ENCODE measurements at regions not wholly inside any gene's neighbourhood (a gene's known extent, or its start where the extent isn't known, plus 50 kb on each side); places are given as distances from the start of the nearest gene placed in this dataset.

GRCh38 chr18:41465386-41465785, 489.6 kb upstream of the PIK3C3 start:
- DNase-seq (ENCODE audit: low read depth): no peak
- H3K4me3 ChIP-seq (ENCODE audit: low read depth, low read length): no peak overlapping the region
- no peak for TF ChIP-seq CTCF (IDR thresholded peaks at IDR 0.05; ENCODE audit: insufficient read depth, low read depth, low read length)

- H3K4me3 ChIP-seq (ENCODE audit: low read depth, low read length): no peak overlapping the region
- TF ChIP-seq CTCF (IDR thresholded peaks at IDR 0.05; ENCODE audit: insufficient read depth, low read depth, low read length): no peak
- no peak for DNase-seq (ENCODE audit: low read depth)
These were observed 490.8 kb upstream of the PIK3C3 start for GRCh38 chr18:41464278-41464677.

GRCh38 chr18:41462946-41463345, 492.1 kb upstream of the PIK3C3 start:
- no peak for DNase-seq (ENCODE audit: low read depth)
- no peak for TF ChIP-seq CTCF (IDR thresholded peaks at IDR 0.05; ENCODE audit: insufficient read depth, low read depth, low read length)
- no peak overlapping the region for H3K4me3 ChIP-seq (ENCODE audit: low read depth, low read length)

GRCh38 chr18:41461114-41461513, 493.9 kb upstream of the PIK3C3 start:
- DNase-seq (ENCODE audit: low read depth): no peak
- TF ChIP-seq CTCF (IDR thresholded peaks at IDR 0.05; ENCODE audit: insufficient read depth, low read depth, low read length): no peak
- no peak overlapping the region for H3K4me3 ChIP-seq (ENCODE audit: low read depth, low read length)

- no peak for DNase-seq (ENCODE audit: low read depth)
- H3K4me3 ChIP-seq (ENCODE audit: low read depth, low read length): no peak overlapping the region
- no peak for TF ChIP-seq CTCF (IDR thresholded peaks at IDR 0.05; ENCODE audit: insufficient read depth, low read depth, low read length)
These were observed 495.4 kb upstream of the PIK3C3 start for GRCh38 chr18:41459656-41460055.

- no peak for TF ChIP-seq CTCF (IDR thresholded peaks at IDR 0.05; ENCODE audit: insufficient read depth, low read depth, low read length)
- H3K4me3 ChIP-seq (ENCODE audit: low read depth, low read length): no peak overlapping the region
- DNase-seq (ENCODE audit: low read depth): no peak
These were observed 496.7 kb upstream of the PIK3C3 start for GRCh38 chr18:41458376-41458775.

GRCh38 chr18:41457765-41458326, 497.2 kb upstream of the PIK3C3 start:
- H3K4me3 ChIP-seq (ENCODE audit: low read depth, low read length): no peak overlapping the region
- no peak for DNase-seq (ENCODE audit: low read depth)
- no peak for TF ChIP-seq CTCF (IDR thresholded peaks at IDR 0.05; ENCODE audit: insufficient read depth, low read depth, low read length)

All from fibroblast of villous mesenchyme (primary cell).